ENCODE measurements at regions not wholly inside any gene's neighbourhood (a gene's known extent, or its start where the extent isn't known, plus 50 kb on each side); places are given as distances from the start of the nearest gene placed in this dataset.

GRCh38 chr4:175874306-175874705 lies 62.2 kb upstream of the GPM6A start:
- TF ChIP-seq CTCF (IDR thresholded peaks at IDR 0.05; ENCODE audit: low read depth, low read length, missing input control) (no peak), RAD21 (IDR thresholded peaks at IDR 0.05) (no peak), FOXA2 (IDR thresholded peaks at IDR 0.05) (no peak)
